ENCODE measurements at regions not wholly inside any gene's neighbourhood (a gene's known extent, or its start where the extent isn't known, plus 50 kb on each side); places are given as distances from the start of the nearest gene placed in this dataset.

DNA sequence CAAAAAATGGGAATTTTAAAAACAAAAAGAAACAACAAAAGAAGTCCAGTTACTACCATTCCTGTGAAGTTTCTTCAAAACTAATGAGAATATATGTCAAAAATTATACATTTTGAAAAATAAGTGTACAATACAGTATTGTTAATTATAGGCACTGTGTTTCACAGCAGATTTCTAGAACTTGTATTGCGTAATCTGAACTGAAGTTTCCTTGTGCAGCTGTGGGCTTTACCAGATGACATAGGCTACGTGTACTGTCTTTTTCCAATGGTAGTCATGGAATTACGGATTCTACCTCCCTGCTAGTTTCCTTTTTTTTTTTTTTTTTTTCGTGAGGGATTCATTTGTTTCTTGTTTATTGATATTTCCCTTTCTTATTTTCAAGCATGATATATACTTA, 113.8 kb upstream of the GABRA2 start:
- ChIA-PET POLR2A (ENCODE audit: unreplicated experiment) (no interaction called here), CTCF (no interaction called here)
- no peaks in the 10 kb centered on the region for H3K27me3 ChIP-seq (ENCODE audit: low read length)
- no peak overlapping the region for H3K27ac ChIP-seq (ENCODE audit: low read length)
- H3K4me2 ChIP-seq (ENCODE audit: low read length) = no peak overlapping the region
- intact Hi-C loops (cut with micrococcal nuclease) = no loop called here
- H3K9me3 ChIP-seq (ENCODE audit: low read length) = no peaks in the 10 kb centered on the region
- ATAC-seq = no peak
- H3K79me2 ChIP-seq (ENCODE audit: low read length) = no peaks in the 10 kb centered on the region
- DNase-seq = no peak
- no peaks in the 10 kb centered on the region for H3K9me2 ChIP-seq (replicated peaks; ENCODE audit: low read length)
- no peaks in the 10 kb centered on the region for H3K36me3 ChIP-seq (ENCODE audit: low read depth, low read length)
- TF ChIP-seq EZH2 (IDR thresholded peaks at IDR 0.05; ENCODE audit: low read length, unreplicated experiment) (no peak), EZH2phosphoT487 (IDR thresholded peaks at IDR 0.05; ENCODE audit: borderline replicate concordance, low read length) (no peak)
- TF ChIP-seq, protein P1, sequence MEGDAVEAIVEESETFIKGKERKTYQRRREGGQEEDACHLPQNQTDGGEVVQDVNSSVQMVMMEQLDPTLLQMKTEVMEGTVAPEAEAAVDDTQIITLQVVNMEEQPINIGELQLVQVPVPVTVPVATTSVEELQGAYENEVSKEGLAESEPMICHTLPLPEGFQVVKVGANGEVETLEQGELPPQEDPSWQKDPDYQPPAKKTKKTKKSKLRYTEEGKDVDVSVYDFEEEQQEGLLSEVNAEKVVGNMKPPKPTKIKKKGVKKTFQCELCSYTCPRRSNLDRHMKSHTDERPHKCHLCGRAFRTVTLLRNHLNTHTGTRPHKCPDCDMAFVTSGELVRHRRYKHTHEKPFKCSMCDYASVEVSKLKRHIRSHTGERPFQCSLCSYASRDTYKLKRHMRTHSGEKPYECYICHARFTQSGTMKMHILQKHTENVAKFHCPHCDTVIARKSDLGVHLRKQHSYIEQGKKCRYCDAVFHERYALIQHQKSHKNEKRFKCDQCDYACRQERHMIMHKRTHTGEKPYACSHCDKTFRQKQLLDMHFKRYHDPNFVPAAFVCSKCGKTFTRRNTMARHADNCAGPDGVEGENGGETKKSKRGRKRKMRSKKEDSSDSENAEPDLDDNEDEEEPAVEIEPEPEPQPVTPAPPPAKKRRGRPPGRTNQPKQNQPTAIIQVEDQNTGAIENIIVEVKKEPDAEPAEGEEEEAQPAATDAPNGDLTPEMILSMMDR (conservative IDR thresholded peaks at IDR 0.05; ENCODE audit: low read depth, low read length) = no peak
- H4K20me1 ChIP-seq (ENCODE audit: low read length) = no peaks in the 10 kb centered on the region
- BruUV-seq (replicated peaks) = no TSS peak
- H3F3A ChIP-seq (ENCODE audit: low read length, unreplicated experiment) = no peaks in the 10 kb centered on the region
- no peak overlapping the region for H3K9ac ChIP-seq (ENCODE audit: low read length)
- H2AFZ ChIP-seq (ENCODE audit: low read length) = no peak overlapping the region
- H3K4me3 ChIP-seq (ENCODE audit: low read length) = no peak overlapping the region
- peaks cover 28% of the 10 kb centered on the region for H3K4me1 ChIP-seq (ENCODE audit: insufficient read depth, low read length)

DNA sequence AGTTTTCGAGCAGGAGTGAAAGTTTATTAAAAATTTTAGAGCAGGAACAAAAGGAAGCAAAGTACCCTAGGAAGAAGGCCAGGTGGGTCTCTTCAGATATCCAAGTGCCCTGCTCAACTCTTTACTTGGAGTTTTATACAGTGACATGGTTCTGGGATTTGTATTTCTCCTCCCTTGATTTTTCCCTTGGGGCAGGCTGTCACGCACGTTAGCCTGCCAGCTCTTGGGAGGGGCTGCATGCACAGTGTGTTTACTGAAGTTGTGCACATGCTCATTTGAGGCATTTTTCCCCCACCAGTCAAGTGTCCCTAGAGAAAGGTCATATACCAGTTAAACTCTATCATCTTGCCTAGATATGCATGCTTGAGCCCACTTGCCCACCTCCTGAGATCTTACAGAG, 102.5 kb upstream of the GABRA2 start:
- no peaks in the 10 kb centered on the region for H3F3A ChIP-seq (ENCODE audit: low read length, unreplicated experiment)
- no peak overlapping the region for H3K4me2 ChIP-seq (ENCODE audit: low read length)
- BruUV-seq (replicated peaks) = no TSS peak
- no peaks in the 10 kb centered on the region for H3K36me3 ChIP-seq (ENCODE audit: low read depth, low read length)
- H3K9me2 ChIP-seq (replicated peaks; ENCODE audit: low read length) = no peaks in the 10 kb centered on the region
- H3K79me2 ChIP-seq (ENCODE audit: low read length) = no peaks in the 10 kb centered on the region
- H3K27me3 ChIP-seq (ENCODE audit: low read length) = no peaks in the 10 kb centered on the region
- H3K9ac ChIP-seq (ENCODE audit: low read length) = no peak overlapping the region
- intact Hi-C loops (cut with micrococcal nuclease) = no loop called here
- no peaks in the 10 kb centered on the region for H4K20me1 ChIP-seq (ENCODE audit: low read length)
- ChIA-PET CTCF (no interaction called here), POLR2A (ENCODE audit: unreplicated experiment) (no interaction called here)
- no peak for DNase-seq
- TF ChIP-seq EZH2 (IDR thresholded peaks at IDR 0.05; ENCODE audit: low read length, unreplicated experiment) (no peak), EZH2phosphoT487 (IDR thresholded peaks at IDR 0.05; ENCODE audit: borderline replicate concordance, low read length) (no peak)
- TF ChIP-seq, protein P1 (conservative IDR thresholded peaks at IDR 0.05; ENCODE audit: low read depth, low read length) = no peak
- no peak for ATAC-seq
- H3K4me3 ChIP-seq (ENCODE audit: low read length) = no peak overlapping the region
- no peak overlapping the region for H3K27ac ChIP-seq (ENCODE audit: low read length)
- no peaks in the 10 kb centered on the region for H3K4me1 ChIP-seq (ENCODE audit: insufficient read depth, low read length)
- H3K9me3 ChIP-seq (ENCODE audit: low read length) = no peaks in the 10 kb centered on the region
- H2AFZ ChIP-seq (ENCODE audit: low read length) = no peak overlapping the region

DNA sequence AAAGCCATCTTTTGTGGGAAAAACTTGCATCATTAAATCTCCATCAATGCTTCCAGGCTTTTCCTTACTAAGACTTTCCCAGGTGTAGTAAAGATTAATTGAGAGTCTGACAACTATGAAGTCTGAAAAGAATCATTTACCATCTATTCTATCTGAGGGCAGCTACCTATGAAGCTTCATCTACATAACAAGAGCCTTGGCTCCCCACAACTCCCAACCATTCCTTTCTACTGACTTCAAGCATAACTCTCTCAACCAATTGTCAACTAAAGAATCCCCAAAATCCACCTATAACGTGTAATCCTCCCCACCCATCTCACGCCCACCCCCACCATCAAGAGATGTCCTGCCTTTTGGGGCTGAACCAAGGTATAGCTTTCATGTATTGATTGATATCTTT, 101.5 kb upstream of the GABRA2 start:
- CTCF ChIA-PET = no interaction called here
- no peak overlapping the region for H2AFZ ChIP-seq (ENCODE audit: low read length)
- H3K4me3 ChIP-seq (ENCODE audit: low read length) = no peak overlapping the region
- no peak overlapping the region for H3K4me2 ChIP-seq (ENCODE audit: low read length)
- H3K27me3 ChIP-seq (ENCODE audit: low read length) = no peaks in the 10 kb centered on the region
- H3K36me3 ChIP-seq (ENCODE audit: low read depth, low read length) = no peaks in the 10 kb centered on the region
- no peaks in the 10 kb centered on the region for H4K20me1 ChIP-seq (ENCODE audit: low read length)
- H3K9me2 ChIP-seq (replicated peaks; ENCODE audit: low read length) = no peaks in the 10 kb centered on the region
- POLR2A ChIA-PET (ENCODE audit: unreplicated experiment) = no interaction called here
- no peaks in the 10 kb centered on the region for H3K4me1 ChIP-seq (ENCODE audit: insufficient read depth, low read length)
- ATAC-seq (no peak), DNase-seq (no peak)
- H3F3A ChIP-seq (ENCODE audit: low read length, unreplicated experiment) = no peaks in the 10 kb centered on the region
- intact Hi-C loops (cut with micrococcal nuclease) = no loop called here
- no peaks in the 10 kb centered on the region for H3K9me3 ChIP-seq (ENCODE audit: low read length)
- no TSS peak for BruUV-seq (replicated peaks)
- no peak overlapping the region for H3K9ac ChIP-seq (ENCODE audit: low read length)
- H3K79me2 ChIP-seq (ENCODE audit: low read length) = no peaks in the 10 kb centered on the region
- no peak overlapping the region for H3K27ac ChIP-seq (ENCODE audit: low read length)
- TF ChIP-seq EZH2 (IDR thresholded peaks at IDR 0.05; ENCODE audit: low read length, unreplicated experiment) (no peak), EZH2phosphoT487 (IDR thresholded peaks at IDR 0.05; ENCODE audit: borderline replicate concordance, low read length) (no peak)
- TF ChIP-seq, protein P1 (conservative IDR thresholded peaks at IDR 0.05; ENCODE audit: low read depth, low read length) = no peak
